GM12874 (cell line): ENCODE measurements at regions not wholly inside any gene's neighbourhood (a gene's known extent, or its start where the extent isn't known, plus 50 kb on each side); places are given as distances from the start of the nearest gene placed in this dataset.

Source experiments
- CTCF ChIP-seq: IDR thresholded peaks from 2 replicates; pipeline ENCODE4 v1.5.1; 2011; ENCODE audit warnings: low read depth, mild to moderate bottlenecking, control low read depth, low read length, moderate library complexity; ENCODE audit not compliant: insufficient read depth

DNA sequence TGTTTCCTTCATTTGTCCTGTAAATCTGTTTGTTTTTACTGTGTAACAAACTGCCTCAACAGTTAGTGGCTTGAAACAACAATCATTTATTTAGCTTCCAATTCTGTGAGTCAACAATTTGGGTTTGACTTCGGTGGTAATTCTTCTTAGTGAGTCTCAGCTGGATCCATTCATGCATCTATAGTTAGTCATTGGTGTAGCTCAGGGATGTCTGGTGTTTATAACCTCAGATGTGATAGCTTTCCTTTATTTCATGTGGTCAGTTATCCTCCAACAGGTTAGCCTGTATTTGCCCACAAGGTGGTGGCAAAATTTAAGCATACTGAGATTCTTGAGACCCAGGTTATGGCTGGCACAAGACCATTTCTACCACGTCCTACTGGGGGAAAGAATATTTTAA lies 1267.2 kb downstream of the RAPGEF2 start:
- no peak for TF ChIP-seq CTCF

- no peak for TF ChIP-seq CTCF
Measured at GRCh38 chr4:160371446-160371845, 1268.6 kb downstream of the RAPGEF2 start.

- no peak for TF ChIP-seq CTCF
Measured at GRCh38 chr4:160372390-160372789, 1269.5 kb downstream of the RAPGEF2 start.

GRCh38 chr4:160373911-160374310 lies 1271.0 kb downstream of the RAPGEF2 start:
- no peak for TF ChIP-seq CTCF

- no peak for TF ChIP-seq CTCF
Measured at GRCh38 chr4:160375772-160376452, 1273.0 kb downstream of the RAPGEF2 start.

- TF ChIP-seq CTCF, result no peak
Measured at GRCh38 chr4:160386846-160387245, 1284.0 kb downstream of the RAPGEF2 start.

DNA sequence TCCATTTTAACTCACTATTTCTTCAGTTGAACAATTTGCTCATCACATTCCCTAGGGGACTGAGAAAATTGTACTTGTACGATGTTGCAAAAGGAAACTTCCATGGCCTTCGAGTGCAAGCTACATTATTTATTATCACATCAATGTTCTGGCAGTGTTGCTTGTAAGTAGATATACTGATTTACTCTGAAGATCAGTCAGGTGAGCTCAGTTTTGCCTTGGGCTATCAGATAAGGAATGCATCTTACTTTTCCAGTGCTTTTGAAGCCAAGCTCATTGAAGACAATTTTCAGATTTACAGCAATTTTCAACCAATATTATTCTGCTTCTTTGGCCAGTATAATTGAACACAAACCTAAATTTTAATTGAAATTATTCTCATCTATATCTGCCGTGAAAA lies 1296.9 kb downstream of the RAPGEF2 start:
- TF ChIP-seq CTCF, result no peak
